Endothelial cell of umbilical vein (primary cell): ENCODE measurements at regions not wholly inside any gene's neighbourhood (a gene's known extent, or its start where the extent isn't known, plus 50 kb on each side); places are given as distances from the start of the nearest gene placed in this dataset.

Source experiments
- BruUV-seq: library from RNA; stranded (reverse); fragments of 400-500 nt; replicated peaks from 2 replicates; lab custom pipeline; 2021; lab: Mats Ljungman, UMichigan
- CTCF ChIA-PET: fragments of 300-600, 350-600 bp; sonication (Branson Sonifier 250); formaldehyde crosslinking; loops from one replicate; lab custom pipeline; 2021; ENCODE audit warnings: antibody characterized with exemption, inconsistent platforms; lab: Charles Lee
- POLR2A ChIA-PET: fragments of 300-600, 350-600 bp; sonication (Branson Sonifier 250); formaldehyde crosslinking; loops from one replicate; lab custom pipeline; 2021; ENCODE audit warnings: antibody characterized with exemption, inconsistent platforms; lab: Charles Lee
- DNase-seq: peaks from one replicate; pipeline ENCODE4 v3.0.0-alpha.2; 2011; ENCODE audit warnings: low read depth, low spot score
- FAIRE-seq: peaks from 2 replicates; lab custom pipeline; 2011; peaks lifted over from hg19 to GRCh38; lab: Jason Lieb, UNC
- H2AFZ ChIP-seq: 2 replicates; pipeline ENCODE4 v1.6.0; 2012; ENCODE audit warnings: low read depth, low read length, control low read depth, inconsistent platforms
- H3K27ac ChIP-seq: 2 replicates; pipeline ENCODE4 v1.5.1; 2011; ENCODE audit warnings: low read depth, mild to moderate bottlenecking, control low read depth, low read length, moderate library complexity; ENCODE audit not compliant: insufficient read depth
- H3K27me3 ChIP-seq, 2 experiments: 2 replicates each; pipeline versions ENCODE4 v1.6.0 to v1.6.1; 2011; ENCODE audit warnings: low read length in 2 of 2, mixed read lengths in 1 of 2; ENCODE audit not compliant: control insufficient read depth in 2 of 2, insufficient read depth in 2 of 2
- H3K36me3 ChIP-seq, 2 experiments: 2 replicates in 1 of 2; 3 replicates in 1 of 2; pipeline ENCODE4 v1.5.1; 2011; ENCODE audit warnings: low read length in 2 of 2, mild to moderate bottlenecking in 1 of 2, moderate library complexity in 1 of 2; ENCODE audit not compliant: control insufficient read depth in 2 of 2, insufficient read depth in 2 of 2; ENCODE audit errors: extremely low read depth in 1 of 2
- H3K4me1 ChIP-seq: 3 replicates; pipeline ENCODE4 v1.5.1; 2011; ENCODE audit warnings: mild to moderate bottlenecking, low read length; ENCODE audit not compliant: control insufficient read depth, insufficient read depth; ENCODE audit errors: extremely low read depth
- H3K4me2 ChIP-seq: 2 replicates; pipeline ENCODE4 v1.6.1; 2011; ENCODE audit warnings: low read length, control low read depth, mixed read lengths; ENCODE audit not compliant: insufficient read depth
- H3K4me3 ChIP-seq, 3 experiments: fragments of 200-600 bp in 1 of 3; sonication (generic), shearing (Covaris generic) in 1 of 3; replicated peaks in 1 of 3; 2 replicates each; pipeline ENCODE4 v1.5.1; 2011 to 2016; ENCODE audit warnings: control low read depth in 3 of 3, low read length in 3 of 3, mild to moderate bottlenecking in 2 of 3, inconsistent platforms in 1 of 3, low read depth in 1 of 3, moderate library complexity in 1 of 3; ENCODE audit not compliant: insufficient read depth in 1 of 3
- H3K79me2 ChIP-seq: 2 replicates; pipeline ENCODE4 v1.6.0; 2012; ENCODE audit warnings: low read length, inconsistent platforms; ENCODE audit not compliant: control insufficient read depth, insufficient read depth
- H3K9ac ChIP-seq: replicated peaks from 2 replicates; pipeline ENCODE3; 2011; ENCODE audit warnings: low read length, control low read depth; ENCODE audit not compliant: insufficient read depth; ENCODE audit errors: extremely low read depth
- H3K9me1 ChIP-seq: replicated peaks from 3 replicates; pipeline ENCODE4 v1.6.0; 2011; ENCODE audit warnings: mild to moderate bottlenecking, low read length; ENCODE audit not compliant: control insufficient read depth, insufficient read depth; ENCODE audit errors: extremely low read depth
- H3K9me3 ChIP-seq: replicated peaks from 2 replicates; pipeline ENCODE4 v1.5.1; 2012; ENCODE audit warnings: low read length, inconsistent platforms; ENCODE audit not compliant: control insufficient read depth, insufficient read depth
- H4K20me1 ChIP-seq: replicated peaks from 2 replicates; pipeline ENCODE3; 2011; ENCODE audit warnings: mild to moderate bottlenecking, low read length; ENCODE audit not compliant: control insufficient read depth, insufficient read depth; ENCODE audit errors: extremely low read depth
- CTCF ChIP-seq, 2 donors: IDR thresholded peaks; 1 replicate in 1 of 2; 2 replicates in 1 of 2; pipeline ENCODE4 v1.5.1; 2011; ENCODE audit warnings: low read length in 2 of 2, mild to moderate bottlenecking in 2 of 2, moderate library complexity in 2 of 2, control low read depth in 1 of 2, inconsistent platforms in 1 of 2, low read depth in 1 of 2; ENCODE audit not compliant: insufficient read depth in 1 of 2; ENCODE audit errors: extremely low read depth in 1 of 2
- EZH2 ChIP-seq: IDR thresholded peaks from 2 replicates; pipeline ENCODE4 v1.6.1; 2012; ENCODE audit warnings: borderline replicate concordance, low read depth, mild to moderate bottlenecking, moderate library complexity, low read length, inconsistent platforms; ENCODE audit not compliant: severe bottlenecking
- FOS ChIP-seq: IDR thresholded peaks from 2 replicates; pipeline ENCODE4 v1.6.1; 2011; ENCODE audit warnings: mild to moderate bottlenecking, low read length, moderate library complexity, borderline replicate concordance; ENCODE audit not compliant: insufficient read depth
- GATA2 ChIP-seq: IDR thresholded peaks from 2 replicates; pipeline ENCODE4 v1.7.0; 2011; ENCODE audit warnings: low read depth, mild to moderate bottlenecking, moderate library complexity, mixed read lengths, low read length; ENCODE audit not compliant: insufficient read length, insufficient read depth
- JUN ChIP-seq: IDR thresholded peaks from 2 replicates; pipeline ENCODE4 v1.6.1; 2011; ENCODE audit warnings: borderline replicate concordance, low read depth; ENCODE audit not compliant: insufficient read length, insufficient read depth
- MAX ChIP-seq: IDR thresholded peaks from 2 replicates; pipeline ENCODE4 v1.6.1; 2011; ENCODE audit not compliant: insufficient read depth, insufficient read length
- MYC ChIP-seq: IDR thresholded peaks from one replicate; pipeline ENCODE4 v1.6.1; 2011; ENCODE audit warnings: mild to moderate bottlenecking, low read depth, low read length
- POLR2A ChIP-seq: IDR thresholded peaks from 2 replicates; pipeline ENCODE4 v1.6.1; 2012; ENCODE audit warnings: low read depth, mild to moderate bottlenecking, control low read depth, low read length
- POLR2AphosphoS5 ChIP-seq: IDR thresholded peaks from 2 replicates; pipeline ENCODE4 v1.6.1; 2012; ENCODE audit warnings: low read depth, mild to moderate bottlenecking, control low read depth, low read length, moderate library complexity; ENCODE audit not compliant: insufficient read depth
- dilution Hi-C: fragments of 300-500 bp; cut with MboI; formaldehyde crosslinking; loops from one replicate; pipeline ENCODE4 v1.15.0; 2019; ENCODE audit warnings: low sequenced_read_pairs; ENCODE audit not compliant: extremely low pct_ligation_motif_present
- intact Hi-C: fragments of 100-400 bp; cut with micrococcal nuclease; formaldehyde crosslinking; loops from one replicate; pipeline ENCODE4 v1.10.0; 2022

GRCh38 chr20:48202334-48203113 lies 417.2 kb upstream of the SULF2 start:
- no peaks in the 10 kb centered on the region for H3K9me3 ChIP-seq
- no peak overlapping the region for H2AFZ ChIP-seq
- no peaks in the 10 kb centered on the region for H3K27me3 ChIP-seq
- H3K79me2 ChIP-seq, result no peaks in the 10 kb centered on the region
- POLR2A ChIA-PET, result no interaction called here
- DNase-seq (no peak), FAIRE-seq (no peak)
- TF ChIP-seq FOS (no peak), CTCF (IDR thresholded peaks at IDR 0.05; ENCODE audit: extremely low read depth in 1 of 2, insufficient read depth in 1 of 2, low read depth in 1 of 2, low read length in 2 of 2) (no peak), GATA2 (no peak), MAX (no peak), MYC (no peak), EZH2 (no peak), POLR2A (no peak), POLR2AphosphoS5 (no peak), JUN (no peak)
- no TSS peak for BruUV-seq
- CTCF ChIA-PET, result no interaction called here
- H3K27ac ChIP-seq, result no peak overlapping the region
- dilution Hi-C loops, result no loop called here
- no peaks in the 10 kb centered on the region for H3K36me3 ChIP-seq
- no peaks in the 10 kb centered on the region for H3K9me1 ChIP-seq
- intact Hi-C loops, result no loop called here
- no peak overlapping the region for H3K4me2 ChIP-seq
- H3K4me1 ChIP-seq, result no peaks in the 10 kb centered on the region
- H4K20me1 ChIP-seq, result no peaks in the 10 kb centered on the region
- no peak overlapping the region for H3K9ac ChIP-seq
- H3K4me3 ChIP-seq, result no peak overlapping the region
